GM12878 (cell line): ENCODE measurements at regions not wholly inside any gene's neighbourhood (a gene's known extent, or its start where the extent isn't known, plus 50 kb on each side); places are given as distances from the start of the nearest gene placed in this dataset.

ENCODE experiments used
- ATAC-seq: fragments of 200-7000 bp; cut with Tn5 transposase; 3 replicates; pipeline ENCODE4 v1.9.1; 2020; ENCODE audit warnings: mild to moderate bottlenecking, moderate library complexity
- BruUV-seq: library from RNA; stranded (reverse); fragments of 400-500 nt; replicated peaks from 2 replicates; lab custom pipeline; 2021; lab: Mats Ljungman, UMichigan
- CTCF ChIA-PET: fragments of 300-600 bp; sonication (Branson Sonifier 250); formaldehyde crosslinking; extraction: SDS; loops from one replicate; lab custom pipeline; 2021; ENCODE audit warnings: inconsistent platforms; lab: Yijun Ruan, JAX
- POLR2A ChIA-PET: fragments of 350-600 bp; formaldehyde crosslinking; extraction: SDS; loops from one replicate; lab custom pipeline; 2021; ENCODE audit warnings: inconsistent platforms; lab: Charles Lee
- RAD21 ChIA-PET: fragments of 300-600 bp; sonication (Branson Sonifier 250); formaldehyde crosslinking; loops from one replicate; lab custom pipeline; 2023; ENCODE audit warnings: antibody characterized with exemption; ENCODE audit not compliant: unreplicated experiment; lab: Charles Lee
- SMC1A ChIA-PET: fragments of 300-600 bp; sonication (Branson Sonifier 250); formaldehyde crosslinking; loops from one replicate; lab custom pipeline; 2023; ENCODE audit not compliant: unreplicated experiment, uncharacterized antibody; lab: Charles Lee
- DNase-seq: peaks from one replicate; pipeline ENCODE4 v3.0.0-alpha.2; 2011; ENCODE audit warnings: low read depth, low spot score
- FAIRE-seq: peaks from 3 replicates; lab custom pipeline; 2011; peaks lifted over from hg19 to GRCh38; lab: Jason Lieb, UNC
- H2AFZ ChIP-seq: 2 replicates; pipeline ENCODE4 v1.6.0; 2011; ENCODE audit warnings: low read depth, low read length, control low read depth; ENCODE audit not compliant: control insufficient read depth
- H3K27ac ChIP-seq: 2 replicates; pipeline ENCODE4 v1.5.1; 2011; ENCODE audit warnings: control low read depth; ENCODE audit not compliant: control insufficient read depth, insufficient read depth
- H3K27me3 ChIP-seq, 2 experiments: replicated peaks in 1 of 2; 2 replicates each; pipeline versions ENCODE4 v1.6.0 to v1.6.1; 2011; ENCODE audit warnings: low read length in 1 of 2; ENCODE audit not compliant: control insufficient read depth in 2 of 2, insufficient read depth in 2 of 2
- H3K36me3 ChIP-seq, 2 experiments: 2 replicates each; pipeline ENCODE4 v1.5.1; 2011; ENCODE audit warnings: low read length in 1 of 2; ENCODE audit not compliant: control insufficient read depth in 2 of 2, insufficient read depth in 2 of 2
- H3K4me1 ChIP-seq: 2 replicates; pipeline ENCODE4 v1.6.1; 2011; ENCODE audit warnings: mild to moderate bottlenecking, low read length, moderate library complexity, mixed read lengths; ENCODE audit not compliant: control insufficient read depth, insufficient read depth
- H3K4me2 ChIP-seq: 2 replicates; pipeline ENCODE4 v1.6.0; 2011; ENCODE audit warnings: control low read depth; ENCODE audit not compliant: control insufficient read depth, insufficient read depth
- H3K4me3 ChIP-seq: fragments of 200-600 bp; sonication (generic); 2 replicates; pipeline ENCODE4 v1.5.1; 2016
- H3K79me2 ChIP-seq: 2 replicates; pipeline ENCODE4 v1.6.0; 2011; ENCODE audit warnings: low read length; ENCODE audit not compliant: control insufficient read depth, insufficient read depth
- H3K9ac ChIP-seq: 2 replicates; pipeline ENCODE4 v1.8.0; 2011; ENCODE audit warnings: low read length, control low read depth, mixed read lengths; ENCODE audit not compliant: control insufficient read depth, insufficient read depth
- H3K9me3 ChIP-seq: replicated peaks from 3 replicates; pipeline ENCODE4 v1.5.1; 2011; ENCODE audit warnings: mild to moderate bottlenecking, low read length; ENCODE audit not compliant: control insufficient read depth, insufficient read depth
- H4K20me1 ChIP-seq: 2 replicates; pipeline ENCODE4 v1.6.0; 2011; ENCODE audit not compliant: control insufficient read depth, insufficient read depth
- BHLHE40 ChIP-seq, 2 experiments: fragments of 450-650 bp in 1 of 2; IDR thresholded peaks; 2 replicates each; pipeline ENCODE4 v1.6.1; 2011 to 2017; ENCODE audit warnings: low read depth in 2 of 2, borderline replicate concordance in 1 of 2, improper control_type of control experiment in 1 of 2, low read length in 1 of 2, mild to moderate bottlenecking in 1 of 2
- CTCF ChIP-seq, 3 experiments: IDR thresholded peaks in 2 of 3; conservative IDR thresholded peaks in 1 of 3; 2 replicates each; pipeline ENCODE4 v1.5.1; 2011; ENCODE audit warnings: low read depth in 3 of 3, low read length in 3 of 3, mild to moderate bottlenecking in 3 of 3, control low read depth in 2 of 3, moderate library complexity in 2 of 3, inconsistent platforms in 1 of 3, mixed read lengths in 1 of 3; ENCODE audit not compliant: control insufficient read depth in 2 of 3, insufficient read depth in 1 of 3; ENCODE audit errors: extremely low read depth in 1 of 3
- E2F4 ChIP-seq: IDR thresholded peaks from 2 replicates; pipeline ENCODE4 v1.6.1; 2012; ENCODE audit warnings: low read depth, low read length, improper control_type of control experiment
- EGR1 ChIP-seq, 2 experiments: IDR thresholded peaks; 1 replicate in 1 of 2; 2 replicates in 1 of 2; pipeline ENCODE4 v1.6.1; 2011 to 2012; ENCODE audit warnings: low read depth in 2 of 2, low read length in 2 of 2, borderline replicate concordance in 1 of 2, mild to moderate bottlenecking in 1 of 2, moderate library complexity in 1 of 2
- ESRRA ChIP-seq: IDR thresholded peaks from 2 replicates; pipeline ENCODE4 v1.6.1; 2012; ENCODE audit warnings: mild to moderate bottlenecking, low read length, improper control_type of control experiment
- ETV6 ChIP-seq, 2 experiments: fragments of 450-650 bp in 1 of 2; IDR thresholded peaks in 1 of 2; conservative IDR thresholded peaks in 1 of 2; 2 replicates each; pipeline ENCODE4 v1.6.1; 2014; ENCODE audit warnings: antibody characterized with exemption in 1 of 2, borderline replicate concordance in 1 of 2, low read depth in 1 of 2, mild to moderate bottlenecking in 1 of 2, moderate library complexity in 1 of 2
- NBN ChIP-seq: fragments of 450-650 bp; IDR thresholded peaks from 2 replicates; pipeline ENCODE4 v1.6.1; 2016
- SIX5 ChIP-seq: IDR thresholded peaks from 2 replicates; pipeline ENCODE4 v1.6.1; 2011; ENCODE audit warnings: mild to moderate bottlenecking, low read depth, low read length, moderate library complexity; ENCODE audit not compliant: severe bottlenecking
- ZZZ3 ChIP-seq: IDR thresholded peaks from 2 replicates; pipeline ENCODE4 v1.6.1; 2011; ENCODE audit warnings: low read depth; ENCODE audit not compliant: control insufficient read depth, insufficient read length
- WGBS: methylation state at CpG from one replicate; pipeline ENCODE4 v1.1.6; 2016; ENCODE audit warnings: low lambda C conversion rate; ENCODE audit not compliant: insufficient replicate concordance, insufficient coverage; ENCODE audit errors: missing lambda C conversion rate; 5-methylcytosine and 5-hydroxymethylcytosine counted together
- in situ Hi-C: fragments of 300-500 bp; cut with MboI; formaldehyde crosslinking; loops from 9 replicates; pipeline ENCODE4 v1.14.3; 2018; ENCODE audit warnings: mixed read lengths
- intact Hi-C: fragments of 100-400 bp; cut with micrococcal nuclease; formaldehyde crosslinking; loops from one replicate; pipeline ENCODE4 v1.14.2; 2022; ENCODE audit not compliant: unreplicated experiment
- TF ChIP-seq, protein P1 (sequence below): fragments of 450-650 bp; formaldehyde crosslinking; IDR thresholded peaks from 2 replicates; pipeline ENCODE4 v1.4.0; 2020; ENCODE audit warnings: mild to moderate bottlenecking, moderate library complexity

- in situ Hi-C loops (no loop called here), intact Hi-C loops (no loop called here)
- SMC1A ChIA-PET, result interaction anchor here (0.9 to 1.4 kb wide), 2 partner anchors 9 to 10 kb away, joined by 3 to 7 read pairs; no protein-coding TSS in a partner anchor
- no peak for ATAC-seq
- BruUV-seq, result no TSS peak
- Histone ChIP-seq H3K27ac (no peak overlapping the region), H3K4me2 (no peak overlapping the region), H3K79me2 (no peaks in the 10 kb centered on the region), H3K4me3 (no peak overlapping the region), H3K9ac (no peak overlapping the region), H2AFZ (no peak overlapping the region), H3K36me3 (no peaks in the 10 kb centered on the region), H3K27me3 (no peaks in the 10 kb centered on the region), H3K9me3 (no peaks in the 10 kb centered on the region), H3K4me1 (no peaks in the 10 kb centered on the region), H4K20me1 (no peaks in the 10 kb centered on the region)
- no peak for DNase-seq
- RAD21 ChIA-PET, result no interaction called here
- no peak for FAIRE-seq
- 8% methylated on average over 1 of the region's 1 CpG for WGBS
- TF ChIP-seq ZZZ3 (no peak), NBN (no peak)
- POLR2A ChIA-PET, result interaction anchor here (1.0 kb wide), 1 partner anchor 9 kb away, joined by 3 read pairs; no protein-coding TSS in a partner anchor
- CTCF ChIA-PET, result no interaction called here
Measured at GRCh38 chr6:79384845-79385244, 150.4 kb upstream of the HMGN3 start.

GRCh38 chr6:79378957-79379356, 144.5 kb upstream of the HMGN3 start:
- H3K9ac ChIP-seq, result no peak overlapping the region
- no peak overlapping the region for H3K4me3 ChIP-seq
- ChIA-PET CTCF (no interaction called here), SMC1A (no interaction called here), POLR2A (no interaction called here), RAD21 (no interaction called here)
- WGBS, result 100% methylated on average over 1 of the region's 5 CpGs
- BruUV-seq, result no TSS peak
- no peak overlapping the region for H3K4me2 ChIP-seq
- no peak for ATAC-seq
- in situ Hi-C loops (no loop called here), intact Hi-C loops (no loop called here)
- H3K4me1 ChIP-seq, result no peaks in the 10 kb centered on the region
- no peak for DNase-seq
- no peaks in the 10 kb centered on the region for H3K27me3 ChIP-seq
- H2AFZ ChIP-seq, result no peak overlapping the region
- FAIRE-seq, result no peak
- no peaks in the 10 kb centered on the region for H3K9me3 ChIP-seq
- H3K79me2 ChIP-seq, result no peaks in the 10 kb centered on the region
- no peaks in the 10 kb centered on the region for H3K36me3 ChIP-seq
- no peaks in the 10 kb centered on the region for H4K20me1 ChIP-seq
- no peak overlapping the region for H3K27ac ChIP-seq
- TF ChIP-seq ETV6 (conservative IDR thresholded peaks at IDR 0.05 in 1 of 2, IDR thresholded peaks at IDR 0.05 in 1 of 2; ENCODE audit: borderline replicate concordance in 1 of 2, low read depth in 1 of 2) (no peak), E2F4 (no peak), BHLHE40 (IDR thresholded peaks at IDR 0.05; ENCODE audit: borderline replicate concordance in 1 of 2, low read depth in 2 of 2, low read length in 1 of 2) (no peak), EGR1 (IDR thresholded peaks at IDR 0.05; ENCODE audit: borderline replicate concordance in 1 of 2, low read depth in 2 of 2, low read length in 2 of 2) (no peak), ESRRA (no peak), CTCF (IDR thresholded peaks at IDR 0.05 in 2 of 3, conservative IDR thresholded peaks at IDR 0.05 in 1 of 3; ENCODE audit: control insufficient read depth in 2 of 3, extremely low read depth in 1 of 3, insufficient read depth in 1 of 3, low read depth in 3 of 3, low read length in 3 of 3) (no peak), SIX5 (no peak)
- TF ChIP-seq, protein P1, sequence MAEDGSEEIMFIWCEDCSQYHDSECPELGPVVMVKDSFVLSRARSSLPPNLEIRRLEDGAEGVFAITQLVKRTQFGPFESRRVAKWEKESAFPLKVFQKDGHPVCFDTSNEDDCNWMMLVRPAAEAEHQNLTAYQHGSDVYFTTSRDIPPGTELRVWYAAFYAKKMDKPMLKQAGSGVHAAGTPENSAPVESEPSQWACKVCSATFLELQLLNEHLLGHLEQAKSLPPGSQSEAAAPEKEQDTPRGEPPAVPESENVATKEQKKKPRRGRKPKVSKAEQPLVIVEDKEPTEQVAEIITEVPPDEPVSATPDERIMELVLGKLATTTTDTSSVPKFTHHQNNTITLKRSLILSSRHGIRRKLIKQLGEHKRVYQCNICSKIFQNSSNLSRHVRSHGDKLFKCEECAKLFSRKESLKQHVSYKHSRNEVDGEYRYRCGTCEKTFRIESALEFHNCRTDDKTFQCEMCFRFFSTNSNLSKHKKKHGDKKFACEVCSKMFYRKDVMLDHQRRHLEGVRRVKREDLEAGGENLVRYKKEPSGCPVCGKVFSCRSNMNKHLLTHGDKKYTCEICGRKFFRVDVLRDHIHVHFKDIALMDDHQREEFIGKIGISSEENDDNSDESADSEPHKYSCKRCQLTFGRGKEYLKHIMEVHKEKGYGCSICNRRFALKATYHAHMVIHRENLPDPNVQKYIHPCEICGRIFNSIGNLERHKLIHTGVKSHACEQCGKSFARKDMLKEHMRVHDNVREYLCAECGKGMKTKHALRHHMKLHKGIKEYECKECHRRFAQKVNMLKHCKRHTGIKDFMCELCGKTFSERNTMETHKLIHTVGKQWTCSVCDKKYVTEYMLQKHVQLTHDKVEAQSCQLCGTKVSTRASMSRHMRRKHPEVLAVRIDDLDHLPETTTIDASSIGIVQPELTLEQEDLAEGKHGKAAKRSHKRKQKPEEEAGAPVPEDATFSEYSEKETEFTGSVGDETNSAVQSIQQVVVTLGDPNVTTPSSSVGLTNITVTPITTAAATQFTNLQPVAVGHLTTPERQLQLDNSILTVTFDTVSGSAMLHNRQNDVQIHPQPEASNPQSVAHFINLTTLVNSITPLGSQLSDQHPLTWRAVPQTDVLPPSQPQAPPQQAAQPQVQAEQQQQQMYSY (CRISPR knock-in tag), result no peak
